GM19438 (cell line): ENCODE measurements at regions not wholly inside any gene's neighbourhood (a gene's known extent, or its start where the extent isn't known, plus 50 kb on each side); places are given as distances from the start of the nearest gene placed in this dataset.
"Not testable (repeated sequence)": the region's sequence is repeated elsewhere in the genome, so short reads cannot be mapped to it uniquely, and the experiment has no call there.

Source experiments
- ATAC-seq: cut with Tn5 transposase; IDR thresholded peaks from one replicate; pipeline ENCODE4 v1.9.1; 2021; ENCODE audit warnings: low read depth; ENCODE audit not compliant: unreplicated experiment

- no peak for ATAC-seq
Measured at GRCh38 chr4:53959343-53960120, 104.9 kb downstream of the CHIC2 start.

- ATAC-seq = no peak
Measured at GRCh38 chr4:53956454-53956853, 108.0 kb downstream of the CHIC2 start.

GRCh38 chr4:53956053-53956452, 108.4 kb downstream of the CHIC2 start:
- ATAC-seq = no peak

- ATAC-seq = no peak
Measured at GRCh38 chr4:53951414-53951813, 113.0 kb downstream of the CHIC2 start.

- ATAC-seq = no peak
Measured at GRCh38 chr4:53943345-53944085, 120.9 kb downstream of the CHIC2 start.

GRCh38 chr4:53942712-53943111, 121.7 kb downstream of the CHIC2 start:
- ATAC-seq = no peak

GRCh38 chr4:53941331-53941730, 123.1 kb downstream of the CHIC2 start:
- no peak for ATAC-seq

- ATAC-seq = not testable (repeated sequence)
Measured at GRCh38 chr4:53939892-53940291, 124.5 kb downstream of the CHIC2 start.

- ATAC-seq = no peak
Measured at GRCh38 chr4:53937918-53938317, 126.5 kb downstream of the CHIC2 start.

- ATAC-seq = no peak
Measured at GRCh38 chr4:53937327-53937726, 127.1 kb downstream of the CHIC2 start.

GRCh38 chr4:53935780-53936179, 128.6 kb downstream of the CHIC2 start:
- no peak for ATAC-seq

- no peak for ATAC-seq
Measured at GRCh38 chr4:53932796-53933610, 131.4 kb downstream of the CHIC2 start.

- ATAC-seq = no peak
Measured at GRCh38 chr4:53931461-53931961, 132.9 kb downstream of the CHIC2 start.

- no peak for ATAC-seq
Measured at GRCh38 chr4:53929955-53930798, 134.2 kb downstream of the CHIC2 start.

- ATAC-seq = no peak
Measured at GRCh38 chr4:53929311-53929710, 135.1 kb downstream of the CHIC2 start.

- ATAC-seq = no peak
Measured at GRCh38 chr4:53928825-53929224, 135.6 kb downstream of the CHIC2 start.

- no peak for ATAC-seq
Measured at GRCh38 chr4:53925050-53925605, 139.3 kb downstream of the CHIC2 start.

GRCh38 chr4:53924333-53925049, 139.9 kb downstream of the CHIC2 start:
- no peak for ATAC-seq

GRCh38 chr4:53923921-53924320, 140.5 kb downstream of the CHIC2 start:
- no peak for ATAC-seq
